ENCODE measurements at regions not wholly inside any gene's neighbourhood (a gene's known extent, or its start where the extent isn't known, plus 50 kb on each side); places are given as distances from the start of the nearest gene placed in this dataset.

- H3K4me2 ChIP-seq (ENCODE audit: low read depth, low read length, poor library complexity, severe bottlenecking) = no peak overlapping the region
- H3K79me2 ChIP-seq (ENCODE audit: insufficient read depth, low read length) = no peaks in the 10 kb centered on the region
- H3K9ac ChIP-seq (ENCODE audit: low read depth, low read length, poor library complexity, severe bottlenecking) = no peak overlapping the region
- H3K9me3 ChIP-seq (ENCODE audit: insufficient read depth, low read depth, low read length) = no peaks in the 10 kb centered on the region
- no peaks in the 10 kb centered on the region for H3K4me1 ChIP-seq (ENCODE audit: insufficient read depth, low read length, poor library complexity, severe bottlenecking)
- no peaks in the 10 kb centered on the region for H3K36me3 ChIP-seq (ENCODE audit: insufficient read depth, low read length)
- H2AFZ ChIP-seq (ENCODE audit: low read length) = no peak overlapping the region
- no peaks in the 10 kb centered on the region for H3F3A ChIP-seq (ENCODE audit: low read depth)
- no peak overlapping the region for H3K4me3 ChIP-seq (ENCODE audit: low read length, poor library complexity, severe bottlenecking)
- TF ChIP-seq EZH2phosphoT487 (IDR thresholded peaks at IDR 0.05; ENCODE audit: borderline replicate concordance) = no peak
- H3K27me3 ChIP-seq (ENCODE audit: insufficient read depth, low read length, poor library complexity, severe bottlenecking) = no peaks in the 10 kb centered on the region
- H3K9me2 ChIP-seq (replicated peaks; ENCODE audit: low read depth, low read length) = no peaks in the 10 kb centered on the region
- H4K20me1 ChIP-seq (ENCODE audit: insufficient read depth, low read length, poor library complexity, severe bottlenecking) = no peaks in the 10 kb centered on the region
Measured at GRCh38 chr4:173651651-173652282, 121.7 kb upstream of the HAND2 start.

- no peaks in the 10 kb centered on the region for H3K79me2 ChIP-seq (ENCODE audit: insufficient read depth, low read length)
- no peak for TF ChIP-seq CTCF (conservative IDR thresholded peaks at IDR 0.05; ENCODE audit: low read length)
- no peak for TF ChIP-seq EZH2phosphoT487 (IDR thresholded peaks at IDR 0.05; ENCODE audit: borderline replicate concordance)
Measured at GRCh38 chr4:173647902-173648301, 117.9 kb upstream of the HAND2 start.

GRCh38 chr4:173642509-173642908 is 112.5 kb upstream of the HAND2 start:
- H3K27me3 ChIP-seq (ENCODE audit: insufficient read depth, low read length, poor library complexity, severe bottlenecking) = no peaks in the 10 kb centered on the region
- H3K4me1 ChIP-seq (ENCODE audit: insufficient read depth, low read length, poor library complexity, severe bottlenecking) = no peaks in the 10 kb centered on the region
- no peak overlapping the region for H3K9ac ChIP-seq (ENCODE audit: low read depth, low read length, poor library complexity, severe bottlenecking)
- H4K20me1 ChIP-seq (ENCODE audit: insufficient read depth, low read length, poor library complexity, severe bottlenecking) = no peaks in the 10 kb centered on the region
- no peak overlapping the region for H3K4me3 ChIP-seq (ENCODE audit: low read length, poor library complexity, severe bottlenecking)
- H3K36me3 ChIP-seq (ENCODE audit: insufficient read depth, low read length) = no peaks in the 10 kb centered on the region
- no peaks in the 10 kb centered on the region for H3F3A ChIP-seq (ENCODE audit: low read depth)
- peaks cover 4% of the 10 kb centered on the region; the same call in 1 of the 2 replicates for H3K9me3 ChIP-seq (ENCODE audit: insufficient read depth, low read depth, low read length)
- no peak for TF ChIP-seq CTCF (conservative IDR thresholded peaks at IDR 0.05; ENCODE audit: low read length)
- TF ChIP-seq EZH2phosphoT487 (IDR thresholded peaks at IDR 0.05; ENCODE audit: borderline replicate concordance) = no peak
- no peak overlapping the region for H2AFZ ChIP-seq (ENCODE audit: low read length)
- no peaks in the 10 kb centered on the region for H3K9me2 ChIP-seq (replicated peaks; ENCODE audit: low read depth, low read length)
- H3K4me2 ChIP-seq (ENCODE audit: low read depth, low read length, poor library complexity, severe bottlenecking) = no peak overlapping the region
- no peaks in the 10 kb centered on the region for H3K79me2 ChIP-seq (ENCODE audit: insufficient read depth, low read length)

More at GRCh38 chr4:173647902-173648301, 117.9 kb upstream of the HAND2 start:
- H3K9me3 ChIP-seq (ENCODE audit: insufficient read depth, low read depth, low read length) = no peaks in the 10 kb centered on the region
- no peak overlapping the region for H3K4me3 ChIP-seq (ENCODE audit: low read length, poor library complexity, severe bottlenecking)
- H3K4me1 ChIP-seq (ENCODE audit: insufficient read depth, low read length, poor library complexity, severe bottlenecking) = no peaks in the 10 kb centered on the region
- no peaks in the 10 kb centered on the region for H3F3A ChIP-seq (ENCODE audit: low read depth)
- no peaks in the 10 kb centered on the region for H4K20me1 ChIP-seq (ENCODE audit: insufficient read depth, low read length, poor library complexity, severe bottlenecking)
- H3K4me2 ChIP-seq (ENCODE audit: low read depth, low read length, poor library complexity, severe bottlenecking) = no peak overlapping the region
- no peaks in the 10 kb centered on the region for H3K9me2 ChIP-seq (replicated peaks; ENCODE audit: low read depth, low read length)
- H3K27me3 ChIP-seq (ENCODE audit: insufficient read depth, low read length, poor library complexity, severe bottlenecking) = no peaks in the 10 kb centered on the region
- no peak overlapping the region for H2AFZ ChIP-seq (ENCODE audit: low read length)
- H3K36me3 ChIP-seq (ENCODE audit: insufficient read depth, low read length) = no peaks in the 10 kb centered on the region
- H3K9ac ChIP-seq (ENCODE audit: low read depth, low read length, poor library complexity, severe bottlenecking) = no peak overlapping the region

GRCh38 chr4:173635395-173635794 is 105.4 kb upstream of the HAND2 start:
- no peaks in the 10 kb centered on the region for H4K20me1 ChIP-seq (ENCODE audit: insufficient read depth, low read length, poor library complexity, severe bottlenecking)
- TF ChIP-seq EZH2phosphoT487 (IDR thresholded peaks at IDR 0.05; ENCODE audit: borderline replicate concordance) (no peak), CTCF (conservative IDR thresholded peaks at IDR 0.05; ENCODE audit: low read length) (no peak)
- peaks cover 3% of the 10 kb centered on the region; the same call in 1 of the 2 replicates for H3K9me3 ChIP-seq (ENCODE audit: insufficient read depth, low read depth, low read length)

More at GRCh38 chr4:173635395-173635794, 105.4 kb upstream of the HAND2 start:
- H2AFZ ChIP-seq (ENCODE audit: low read length) = no peak overlapping the region
- H3K79me2 ChIP-seq (ENCODE audit: insufficient read depth, low read length) = no peaks in the 10 kb centered on the region
- no peaks in the 10 kb centered on the region for H3K36me3 ChIP-seq (ENCODE audit: insufficient read depth, low read length)
- no peaks in the 10 kb centered on the region for H3K4me1 ChIP-seq (ENCODE audit: insufficient read depth, low read length, poor library complexity, severe bottlenecking)
- H3K9ac ChIP-seq (ENCODE audit: low read depth, low read length, poor library complexity, severe bottlenecking) = no peak overlapping the region
- H3K4me3 ChIP-seq (ENCODE audit: low read length, poor library complexity, severe bottlenecking) = no peak overlapping the region
- H3K27me3 ChIP-seq (ENCODE audit: insufficient read depth, low read length, poor library complexity, severe bottlenecking) = no peaks in the 10 kb centered on the region
- H3K9me2 ChIP-seq (replicated peaks; ENCODE audit: low read depth, low read length) = no peaks in the 10 kb centered on the region
- H3K4me2 ChIP-seq (ENCODE audit: low read depth, low read length, poor library complexity, severe bottlenecking) = no peak overlapping the region
- no peaks in the 10 kb centered on the region for H3F3A ChIP-seq (ENCODE audit: low read depth)

All from Loucy (cell line).